A673 (cell line): ENCODE measurements at regions not wholly inside any gene's neighbourhood (a gene's known extent, or its start where the extent isn't known, plus 50 kb on each side); places are given as distances from the start of the nearest gene placed in this dataset.

Experiments
- EZH2 ChIP-seq: fragments of 200-600 bp; sonication (generic); IDR thresholded peaks from 2 replicates; pipeline ENCODE4 v1.6.1; 2017; ENCODE audit warnings: borderline replicate concordance, low read depth, mild to moderate bottlenecking, mixed read lengths, antibody characterized with exemption, low read length; ENCODE audit not compliant: poor library complexity, severe bottlenecking
- TF ChIP-seq, protein P1 (sequence below): fragments of 300-800, 200-600 bp; sonication (generic); conservative IDR thresholded peaks from 2 replicates; pipeline ENCODE4 v1.5.1; 2017; ENCODE audit warnings: low read depth, mild to moderate bottlenecking, antibody characterized with exemption, low read length, moderate library complexity, mixed read lengths

DNA sequence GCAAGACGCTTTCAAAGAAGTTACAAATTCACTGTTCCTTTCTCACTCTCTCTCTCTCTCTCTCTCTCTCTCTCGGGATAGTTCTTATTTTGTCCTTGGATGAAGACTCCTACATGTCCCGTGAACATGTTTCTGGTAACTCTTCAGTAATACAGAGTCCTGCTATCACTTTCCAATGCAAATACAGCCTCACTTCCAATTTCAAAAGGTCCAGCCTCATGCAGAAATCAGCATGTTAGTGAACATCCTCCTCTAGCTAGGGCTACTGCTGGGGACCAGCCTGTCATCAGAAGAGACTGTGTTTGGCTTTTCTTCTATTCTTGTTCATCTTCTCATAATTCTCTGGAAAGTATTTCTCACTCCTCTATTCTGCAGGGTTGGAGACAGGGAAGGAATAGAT, 1306.7 kb upstream of the CELF4 start:
- TF ChIP-seq, protein P1, sequence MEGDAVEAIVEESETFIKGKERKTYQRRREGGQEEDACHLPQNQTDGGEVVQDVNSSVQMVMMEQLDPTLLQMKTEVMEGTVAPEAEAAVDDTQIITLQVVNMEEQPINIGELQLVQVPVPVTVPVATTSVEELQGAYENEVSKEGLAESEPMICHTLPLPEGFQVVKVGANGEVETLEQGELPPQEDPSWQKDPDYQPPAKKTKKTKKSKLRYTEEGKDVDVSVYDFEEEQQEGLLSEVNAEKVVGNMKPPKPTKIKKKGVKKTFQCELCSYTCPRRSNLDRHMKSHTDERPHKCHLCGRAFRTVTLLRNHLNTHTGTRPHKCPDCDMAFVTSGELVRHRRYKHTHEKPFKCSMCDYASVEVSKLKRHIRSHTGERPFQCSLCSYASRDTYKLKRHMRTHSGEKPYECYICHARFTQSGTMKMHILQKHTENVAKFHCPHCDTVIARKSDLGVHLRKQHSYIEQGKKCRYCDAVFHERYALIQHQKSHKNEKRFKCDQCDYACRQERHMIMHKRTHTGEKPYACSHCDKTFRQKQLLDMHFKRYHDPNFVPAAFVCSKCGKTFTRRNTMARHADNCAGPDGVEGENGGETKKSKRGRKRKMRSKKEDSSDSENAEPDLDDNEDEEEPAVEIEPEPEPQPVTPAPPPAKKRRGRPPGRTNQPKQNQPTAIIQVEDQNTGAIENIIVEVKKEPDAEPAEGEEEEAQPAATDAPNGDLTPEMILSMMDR: no peak
- TF ChIP-seq EZH2: no peak
